ENCODE measurements at regions not wholly inside any gene's neighbourhood (a gene's known extent, or its start where the extent isn't known, plus 50 kb on each side); places are given as distances from the start of the nearest gene placed in this dataset.

DNA sequence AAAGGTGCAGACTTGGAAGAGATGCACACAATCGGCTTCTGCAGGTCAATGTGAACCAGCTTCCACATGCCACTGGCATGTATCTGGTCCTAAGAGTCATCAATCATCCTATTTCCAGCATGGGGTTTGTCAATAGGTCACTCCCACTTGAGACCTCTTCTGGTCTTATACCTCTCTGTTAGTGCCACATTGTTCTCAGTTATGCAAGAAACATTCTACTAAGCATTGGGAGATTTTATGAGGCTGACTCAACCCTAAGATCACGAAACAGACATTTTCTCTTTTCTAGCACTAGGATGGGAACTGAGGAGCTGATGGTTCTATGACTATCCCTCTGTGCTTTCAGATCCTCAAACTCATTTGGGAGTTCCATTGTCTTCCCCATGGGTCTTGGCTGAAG lies 581.5 kb upstream of the KLF12 start:
- Histone ChIP-seq H3K36me3 (no peaks in the 10 kb centered on the region), H3K27ac (no peak overlapping the region), H3K4me3 (no peak overlapping the region), H3K9me3 (peaks cover 8% of the 10 kb centered on the region), H3K4me1 (no peaks in the 10 kb centered on the region), H3K27me3 (ENCODE audit: low read depth) (no peaks in the 10 kb centered on the region)
- no peak for DNase-seq
- intact Hi-C loops (cut with DNase I) = no loop called here
- TF ChIP-seq, protein P1, sequence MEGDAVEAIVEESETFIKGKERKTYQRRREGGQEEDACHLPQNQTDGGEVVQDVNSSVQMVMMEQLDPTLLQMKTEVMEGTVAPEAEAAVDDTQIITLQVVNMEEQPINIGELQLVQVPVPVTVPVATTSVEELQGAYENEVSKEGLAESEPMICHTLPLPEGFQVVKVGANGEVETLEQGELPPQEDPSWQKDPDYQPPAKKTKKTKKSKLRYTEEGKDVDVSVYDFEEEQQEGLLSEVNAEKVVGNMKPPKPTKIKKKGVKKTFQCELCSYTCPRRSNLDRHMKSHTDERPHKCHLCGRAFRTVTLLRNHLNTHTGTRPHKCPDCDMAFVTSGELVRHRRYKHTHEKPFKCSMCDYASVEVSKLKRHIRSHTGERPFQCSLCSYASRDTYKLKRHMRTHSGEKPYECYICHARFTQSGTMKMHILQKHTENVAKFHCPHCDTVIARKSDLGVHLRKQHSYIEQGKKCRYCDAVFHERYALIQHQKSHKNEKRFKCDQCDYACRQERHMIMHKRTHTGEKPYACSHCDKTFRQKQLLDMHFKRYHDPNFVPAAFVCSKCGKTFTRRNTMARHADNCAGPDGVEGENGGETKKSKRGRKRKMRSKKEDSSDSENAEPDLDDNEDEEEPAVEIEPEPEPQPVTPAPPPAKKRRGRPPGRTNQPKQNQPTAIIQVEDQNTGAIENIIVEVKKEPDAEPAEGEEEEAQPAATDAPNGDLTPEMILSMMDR (IDR thresholded peaks at IDR 0.05) = no peak
- no peak for ATAC-seq

DNA sequence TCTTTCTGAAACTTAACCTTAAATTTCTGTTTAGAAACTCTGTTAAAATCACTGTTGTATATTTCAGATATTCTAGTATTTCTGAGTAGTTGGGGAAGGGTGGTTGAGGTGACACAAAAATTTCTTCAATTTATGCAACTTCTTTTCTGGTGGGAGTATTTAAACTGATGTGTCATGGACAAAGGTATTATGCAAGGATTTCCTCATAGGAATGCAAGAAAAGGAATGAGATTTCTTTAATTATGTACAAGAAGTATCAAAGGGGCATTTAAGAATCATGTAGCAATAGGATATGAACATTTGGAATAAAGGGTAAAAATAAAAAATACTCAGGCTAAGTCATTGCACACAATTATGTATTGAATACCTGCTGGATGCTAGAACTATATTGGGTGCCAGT lies 575.8 kb upstream of the KLF12 start:
- DNase-seq (no peak), ATAC-seq (no peak)
- no peaks in the 10 kb centered on the region for H3K9me3 ChIP-seq
- H3K27me3 ChIP-seq (ENCODE audit: low read depth) = no peaks in the 10 kb centered on the region
- H3K4me1 ChIP-seq = no peaks in the 10 kb centered on the region
- TF ChIP-seq, protein P1 (IDR thresholded peaks at IDR 0.05) = no peak
- H3K4me3 ChIP-seq = no peak overlapping the region
- no peak overlapping the region for H3K27ac ChIP-seq
- intact Hi-C loops (cut with DNase I) = no loop called here
- no peaks in the 10 kb centered on the region for H3K36me3 ChIP-seq

DNA sequence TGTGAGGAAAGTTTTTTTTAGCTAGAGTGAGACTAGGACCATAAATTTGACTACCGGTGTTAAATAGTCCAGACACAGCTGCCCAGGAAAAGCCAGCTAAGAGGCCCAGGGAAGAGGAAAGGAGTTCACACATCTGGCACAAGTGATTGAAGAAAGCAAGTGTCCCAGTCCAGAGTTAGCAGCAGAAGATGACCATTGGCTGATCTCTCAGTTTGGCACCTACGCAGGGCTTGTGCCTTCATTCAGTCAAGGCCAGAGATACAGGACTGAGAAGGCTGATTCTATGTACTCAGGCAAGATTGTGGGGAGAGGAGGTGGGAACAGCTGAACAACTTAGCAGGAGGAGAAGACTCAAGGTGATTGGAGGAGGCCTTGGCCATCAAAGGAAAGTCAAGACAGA lies 575.0 kb upstream of the KLF12 start:
- Histone ChIP-seq H3K4me3 (no peak overlapping the region), H3K27me3 (ENCODE audit: low read depth) (no peaks in the 10 kb centered on the region), H3K9me3 (no peaks in the 10 kb centered on the region), H3K27ac (no peak overlapping the region), H3K36me3 (no peaks in the 10 kb centered on the region), H3K4me1 (no peaks in the 10 kb centered on the region)
- DNase-seq = no peak
- ATAC-seq = no peak
- intact Hi-C loops (cut with DNase I) = no loop called here
- TF ChIP-seq, protein P1 (IDR thresholded peaks at IDR 0.05) = no peak

DNA sequence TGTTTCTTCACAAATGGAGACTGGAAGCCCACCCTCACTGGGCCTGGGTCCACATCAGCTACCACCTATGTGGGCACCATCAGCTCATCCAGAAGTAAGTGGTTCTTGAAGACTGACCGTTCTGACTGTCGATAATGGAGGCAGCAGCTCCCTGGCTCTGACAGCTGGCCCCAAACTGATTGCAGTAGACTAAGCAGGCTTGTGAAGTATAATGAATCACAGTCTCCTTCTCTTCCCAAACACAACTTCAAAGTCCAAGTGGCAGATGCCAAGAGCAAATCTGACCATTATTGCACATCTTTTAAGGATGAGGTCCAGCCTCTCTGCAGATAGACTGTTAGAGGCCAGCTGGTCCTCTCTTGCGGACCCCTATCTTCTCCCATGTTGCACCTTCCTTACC lies 574.4 kb upstream of the KLF12 start:
- Histone ChIP-seq H3K4me1 (no peaks in the 10 kb centered on the region), H3K27ac (no peak overlapping the region), H3K9me3 (no peaks in the 10 kb centered on the region), H3K36me3 (no peaks in the 10 kb centered on the region), H3K27me3 (ENCODE audit: low read depth) (no peaks in the 10 kb centered on the region), H3K4me3 (no peak overlapping the region)
- ATAC-seq (no peak), DNase-seq (no peak)
- TF ChIP-seq, protein P1 (IDR thresholded peaks at IDR 0.05) = no peak
- intact Hi-C loops (cut with DNase I) = no loop called here

DNA sequence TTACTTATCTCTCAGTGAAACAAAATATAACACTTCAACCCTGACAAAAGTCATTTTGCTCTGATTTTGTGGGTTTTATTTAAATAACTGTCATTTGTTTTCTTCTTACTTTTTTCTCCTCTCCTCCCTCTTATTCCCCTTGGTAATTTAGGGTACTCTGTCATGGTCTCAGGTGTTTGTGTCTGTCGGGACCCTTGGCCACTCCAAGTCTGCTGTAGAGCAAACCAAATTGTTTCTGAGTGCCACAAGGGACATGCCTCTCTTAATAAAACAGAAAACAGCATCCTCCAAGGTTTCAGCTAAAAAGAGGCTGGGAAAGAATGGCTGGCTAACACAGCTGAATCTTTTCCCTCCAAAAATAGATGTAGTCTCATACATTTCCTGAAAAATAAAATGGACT lies 573.1 kb upstream of the KLF12 start:
- intact Hi-C loops (cut with DNase I) = no loop called here
- Histone ChIP-seq H3K9me3 (no peaks in the 10 kb centered on the region), H3K27ac (no peak overlapping the region), H3K27me3 (ENCODE audit: low read depth) (no peaks in the 10 kb centered on the region), H3K36me3 (no peaks in the 10 kb centered on the region), H3K4me3 (no peak overlapping the region), H3K4me1 (no peaks in the 10 kb centered on the region)
- ATAC-seq (no peak), DNase-seq (no peak)
- TF ChIP-seq, protein P1 (IDR thresholded peaks at IDR 0.05) = no peak

DNA sequence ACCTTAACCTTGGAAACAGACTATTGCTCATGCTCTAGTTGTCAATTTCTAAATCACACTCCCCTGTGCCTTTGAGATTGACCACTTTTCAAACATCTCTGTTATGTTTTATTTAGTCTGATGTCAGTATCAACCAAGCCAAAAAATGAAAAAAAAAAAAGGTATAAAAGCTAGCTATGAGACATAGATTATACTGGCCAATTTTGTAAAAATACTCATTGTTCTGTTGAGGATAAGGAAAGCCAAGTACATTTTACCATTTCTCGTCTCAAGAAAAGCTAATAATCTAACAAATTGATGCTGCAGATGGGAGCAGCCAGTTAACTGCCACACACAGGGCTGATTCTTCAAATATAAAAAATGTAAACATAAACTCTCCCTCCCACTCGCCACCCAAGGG lies 572.6 kb upstream of the KLF12 start:
- Histone ChIP-seq H3K36me3 (no peaks in the 10 kb centered on the region), H3K4me3 (no peak overlapping the region), H3K4me1 (no peaks in the 10 kb centered on the region), H3K27ac (no peak overlapping the region), H3K27me3 (ENCODE audit: low read depth) (no peaks in the 10 kb centered on the region), H3K9me3 (no peaks in the 10 kb centered on the region)
- ATAC-seq = no peak
- DNase-seq = no peak
- TF ChIP-seq, protein P1 (IDR thresholded peaks at IDR 0.05) = no peak
- intact Hi-C loops (cut with DNase I) = no loop called here

Measured in lower lobe of right lung (tissue), 2 donors.